ENCODE measurements at regions not wholly inside any gene's neighbourhood (a gene's known extent, or its start where the extent isn't known, plus 50 kb on each side); places are given as distances from the start of the nearest gene placed in this dataset.
A peak's percentile ranks its signal among the peaks of the same experiment; 100 is the strongest.
"Not testable (repeated sequence)": the region's sequence is repeated elsewhere in the genome, so short reads cannot be mapped to it uniquely, and the experiment has no call there.

GRCh38 chr4:179618966-179619365 is 2176.7 kb upstream of the AGA start:
- no peak for DNase-seq
- H3K27me3 ChIP-seq: no peaks in the 10 kb centered on the region
- H3K36me3 ChIP-seq: no peaks in the 10 kb centered on the region
- no peaks in the 10 kb centered on the region for H3K9me3 ChIP-seq
- H3K4me3 ChIP-seq: no peak overlapping the region

- Histone ChIP-seq H3K4me3 (no peak overlapping the region), H3K36me3 (no peaks in the 10 kb centered on the region), H3K27me3 (no peaks in the 10 kb centered on the region), H3K9me3 (no peaks in the 10 kb centered on the region)
- DNase-seq: peak; percentile 8
These were observed 2182.5 kb upstream of the AGA start for GRCh38 chr4:179624768-179625181.

GRCh38 chr4:179625406-179625805 is 2183.2 kb upstream of the AGA start:
- DNase-seq: no peak
- H3K27me3 ChIP-seq: no peaks in the 10 kb centered on the region
- no peaks in the 10 kb centered on the region for H3K36me3 ChIP-seq
- H3K9me3 ChIP-seq: no peaks in the 10 kb centered on the region
- no peak overlapping the region for H3K4me3 ChIP-seq

- no peak overlapping the region for H3K4me3 ChIP-seq
- H3K9me3 ChIP-seq: no peaks in the 10 kb centered on the region
- DNase-seq: no peak
- H3K27me3 ChIP-seq: no peaks in the 10 kb centered on the region
- no peaks in the 10 kb centered on the region for H3K36me3 ChIP-seq
These were observed 2184.4 kb upstream of the AGA start for GRCh38 chr4:179626687-179627086.

- H3K36me3 ChIP-seq: no peaks in the 10 kb centered on the region
- no peak overlapping the region for H3K4me3 ChIP-seq
- DNase-seq: no peak
- H3K9me3 ChIP-seq: no peaks in the 10 kb centered on the region
- H3K27me3 ChIP-seq: no peaks in the 10 kb centered on the region
These were observed 2189.1 kb upstream of the AGA start for GRCh38 chr4:179631321-179631720.

GRCh38 chr4:179634862-179635261 is 2192.6 kb upstream of the AGA start:
- Histone ChIP-seq H3K4me3 (peak overlapping the region; percentile 20), H3K36me3 (no peaks in the 10 kb centered on the region), H3K27me3 (no peaks in the 10 kb centered on the region), H3K9me3 (no peaks in the 10 kb centered on the region)
- no peak for DNase-seq

- H3K9me3 ChIP-seq: no peaks in the 10 kb centered on the region
- no peak overlapping the region for H3K4me3 ChIP-seq
- no peaks in the 10 kb centered on the region for H3K27me3 ChIP-seq
- H3K36me3 ChIP-seq: no peaks in the 10 kb centered on the region
- no peak for DNase-seq
These were observed 2220.3 kb upstream of the AGA start for GRCh38 chr4:179662522-179662921.

GRCh38 chr4:179663641-179664429 is 2221.6 kb upstream of the AGA start:
- Histone ChIP-seq H3K36me3 (no peaks in the 10 kb centered on the region), H3K9me3 (no peaks in the 10 kb centered on the region), H3K27me3 (no peaks in the 10 kb centered on the region), H3K4me3 (no peak overlapping the region)
- DNase-seq: no peak

GRCh38 chr4:179664430-179665027 is 2222.3 kb upstream of the AGA start:
- Histone ChIP-seq H3K36me3 (no peaks in the 10 kb centered on the region), H3K27me3 (no peaks in the 10 kb centered on the region), H3K4me3 (no peak overlapping the region), H3K9me3 (no peaks in the 10 kb centered on the region)
- DNase-seq: no peak

- no peak overlapping the region for H3K4me3 ChIP-seq
- no peaks in the 10 kb centered on the region for H3K9me3 ChIP-seq
- DNase-seq: no peak
- no peaks in the 10 kb centered on the region for H3K36me3 ChIP-seq
- H3K27me3 ChIP-seq: no peaks in the 10 kb centered on the region
These were observed 2224.0 kb upstream of the AGA start for GRCh38 chr4:179666226-179666625.

- DNase-seq: no peak
- H3K4me3 ChIP-seq: no peak overlapping the region
- H3K27me3 ChIP-seq: no peaks in the 10 kb centered on the region
- H3K9me3 ChIP-seq: no peaks in the 10 kb centered on the region
- H3K36me3 ChIP-seq: no peaks in the 10 kb centered on the region
These were observed 2229.4 kb upstream of the AGA start for GRCh38 chr4:179671609-179672008.

GRCh38 chr4:179678093-179678814 is 2236.0 kb upstream of the AGA start:
- no peak overlapping the region for H3K4me3 ChIP-seq
- no peaks in the 10 kb centered on the region for H3K9me3 ChIP-seq
- no peaks in the 10 kb centered on the region for H3K36me3 ChIP-seq
- DNase-seq: no peak
- no peaks in the 10 kb centered on the region for H3K27me3 ChIP-seq

GRCh38 chr4:179683661-179684060 is 2241.4 kb upstream of the AGA start:
- not testable (repeated sequence) for DNase-seq, H3K27me3 ChIP-seq

GRCh38 chr4:179692222-179692621 is 2250.0 kb upstream of the AGA start:
- Histone ChIP-seq H3K36me3 (no peaks in the 10 kb centered on the region), H3K27me3 (no peaks in the 10 kb centered on the region), H3K4me3 (no peak overlapping the region), H3K9me3 (no peaks in the 10 kb centered on the region)
- no peak for DNase-seq

More at GRCh38 chr4:179683661-179684060, 2241.4 kb upstream of the AGA start:
- not testable (repeated sequence) for H3K4me3 ChIP-seq, H3K36me3 ChIP-seq, H3K9me3 ChIP-seq

GRCh38 chr4:179695175-179695574 is 2252.9 kb upstream of the AGA start:
- no peak overlapping the region for H3K4me3 ChIP-seq
- no peaks in the 10 kb centered on the region for H3K27me3 ChIP-seq
- no peaks in the 10 kb centered on the region for H3K9me3 ChIP-seq
- no peaks in the 10 kb centered on the region for H3K36me3 ChIP-seq
- peak; percentile 34 for DNase-seq

- DNase-seq: no peak
- H3K4me3 ChIP-seq: no peak overlapping the region
- H3K9me3 ChIP-seq: no peaks in the 10 kb centered on the region
- H3K36me3 ChIP-seq: no peaks in the 10 kb centered on the region
- no peaks in the 10 kb centered on the region for H3K27me3 ChIP-seq
These were observed 2256.1 kb upstream of the AGA start for GRCh38 chr4:179698321-179698720.

GRCh38 chr4:179709961-179710624 is 2267.9 kb upstream of the AGA start:
- Histone ChIP-seq H3K27me3 (no peaks in the 10 kb centered on the region), H3K4me3 (no peak overlapping the region), H3K9me3 (no peaks in the 10 kb centered on the region), H3K36me3 (no peaks in the 10 kb centered on the region)
- DNase-seq: no peak

Data from MG63 (cell line).